GM23248 (cell line): ENCODE measurements at regions not wholly inside any gene's neighbourhood (a gene's known extent, or its start where the extent isn't known, plus 50 kb on each side); places are given as distances from the start of the nearest gene placed in this dataset.

Experiments used
- DNase-seq: peaks from one replicate; pipeline ENCODE4 v3.0.0-alpha.2; 2015
- H2AFZ ChIP-seq: fragments of 200-600 bp; sonication (generic); 2 replicates; pipeline ENCODE4 v1.6.1; 2016; ENCODE audit warnings: antibody characterized with exemption
- H3F3A ChIP-seq: fragments of 200-600 bp; sonication (generic); 2 replicates; pipeline ENCODE4 v1.6.1; 2016; ENCODE audit warnings: mild to moderate bottlenecking, antibody characterized with exemption, mixed run types; ENCODE audit not compliant: insufficient read depth
- H3K27ac ChIP-seq: fragments of 200-600 bp; sonication (generic); 2 replicates; pipeline ENCODE4 v1.5.1; 2016; ENCODE audit warnings: mild to moderate bottlenecking
- H3K27me3 ChIP-seq: fragments of 200-600 bp; sonication (generic); replicated peaks from 2 replicates; pipeline ENCODE4 v1.6.1; 2016; ENCODE audit warnings: mild to moderate bottlenecking; ENCODE audit not compliant: insufficient read depth
- H3K36me3 ChIP-seq: fragments of 200-600 bp; sonication (generic); 2 replicates; pipeline ENCODE4 v1.6.1; 2016; ENCODE audit warnings: low read depth, mild to moderate bottlenecking
- H3K4me1 ChIP-seq: fragments of 200-600 bp; sonication (generic); 2 replicates; pipeline ENCODE4 v1.6.1; 2016; ENCODE audit warnings: mild to moderate bottlenecking; ENCODE audit not compliant: insufficient read depth
- H3K4me2 ChIP-seq: fragments of 200-600 bp; sonication (generic); one replicate; pipeline ENCODE4 v1.6.1; 2016; ENCODE audit warnings: mild to moderate bottlenecking; ENCODE audit not compliant: unreplicated experiment
- H3K4me3 ChIP-seq: fragments of 200-600 bp; sonication (generic); 2 replicates; pipeline ENCODE4 v1.5.1; 2016; ENCODE audit warnings: mild to moderate bottlenecking
- H3K79me2 ChIP-seq: fragments of 200-600 bp; sonication (generic); 2 replicates; pipeline ENCODE4 v1.6.1; 2016; ENCODE audit warnings: mild to moderate bottlenecking; ENCODE audit not compliant: insufficient read depth
- H3K9ac ChIP-seq: fragments of 200-600 bp; sonication (generic); 2 replicates; pipeline ENCODE4 v1.6.1; 2016; ENCODE audit warnings: mild to moderate bottlenecking
- H3K9me2 ChIP-seq: fragments of 200-600 bp; sonication (generic); 2 replicates; pipeline ENCODE4 v1.6.1; 2016; ENCODE audit warnings: mixed run types, mild to moderate bottlenecking, moderate library complexity; ENCODE audit not compliant: insufficient read depth
- H3K9me3 ChIP-seq: fragments of 200-600 bp; sonication (generic); one replicate; pipeline ENCODE4 v1.6.1; 2017; ENCODE audit warnings: low read depth
- H4K20me1 ChIP-seq: fragments of 200-600 bp; sonication (generic); 2 replicates; pipeline ENCODE4 v1.6.0; 2016; ENCODE audit not compliant: insufficient read depth
- EZH2 ChIP-seq: fragments of 200-600 bp; sonication (generic); IDR thresholded peaks from 2 replicates; pipeline ENCODE4 v1.6.1; 2018; ENCODE audit warnings: antibody characterized with exemption, mild to moderate bottlenecking; ENCODE audit not compliant: insufficient read depth, poor library complexity, severe bottlenecking
- EZH2phosphoT487 ChIP-seq: fragments of 200-600 bp; sonication (generic); IDR thresholded peaks from 2 replicates; pipeline ENCODE4 v1.6.1; 2018; ENCODE audit warnings: antibody characterized with exemption, moderate library complexity, mild to moderate bottlenecking, low read depth; ENCODE audit not compliant: insufficient read depth
- WGBS, 2 experiments: methylation state at CpG; one replicate each; pipeline ENCODE4 v1.1.6; 2015 to 2017; ENCODE audit warnings: low lambda C conversion rate in 2 of 2, low coverage in 1 of 2; ENCODE audit errors: missing lambda C conversion rate in 2 of 2; 5-methylcytosine and 5-hydroxymethylcytosine counted together
- in situ Hi-C: fragments of 300-500 bp; cut with MboI; formaldehyde crosslinking; loops from 2 replicates; pipeline ENCODE4 v1.15.0; 2020

DNA sequence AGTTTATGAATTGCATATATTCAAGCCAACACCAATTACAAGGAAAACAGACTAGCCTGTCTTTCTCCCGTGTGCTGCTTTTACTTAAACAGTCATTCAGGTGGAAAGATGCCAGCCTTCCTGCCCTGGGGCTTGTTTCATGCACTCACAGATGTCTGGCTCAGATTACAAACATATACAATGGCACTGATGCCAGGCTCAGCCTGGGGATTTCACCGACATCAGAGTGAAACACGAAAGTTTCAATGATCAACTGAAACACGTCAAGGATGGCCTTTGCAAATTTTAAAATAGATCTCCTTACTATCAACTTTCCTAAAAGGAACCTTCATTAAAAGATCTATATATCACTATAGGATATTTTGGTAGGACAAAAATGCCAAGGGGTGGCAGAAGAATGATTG is 1576.5 kb downstream of the EFNA5 start:
- no peaks in the 10 kb centered on the region for H3K4me1 ChIP-seq
- H4K20me1 ChIP-seq, result no peaks in the 10 kb centered on the region
- H3K9me3 ChIP-seq, result no peaks in the 10 kb centered on the region
- H3K9me2 ChIP-seq, result no peaks in the 10 kb centered on the region
- WGBS, 2 experiments, result 1 to 5% methylated on average over 4 of the region's 4 CpGs
- no peaks in the 10 kb centered on the region for H3K79me2 ChIP-seq
- no peak overlapping the region for H2AFZ ChIP-seq
- DNase-seq, result peak; percentile 44
- no peak overlapping the region for H3K4me3 ChIP-seq
- no peak overlapping the region for H3K9ac ChIP-seq
- H3F3A ChIP-seq, result no peaks in the 10 kb centered on the region
- no peak overlapping the region for H3K27ac ChIP-seq
- H3K4me2 ChIP-seq, result no peak overlapping the region
- in situ Hi-C loops, result no loop called here
- no peaks in the 10 kb centered on the region for H3K27me3 ChIP-seq
- TF ChIP-seq EZH2phosphoT487, result no peak
- TF ChIP-seq EZH2, result no peak
- no peaks in the 10 kb centered on the region for H3K36me3 ChIP-seq

DNA sequence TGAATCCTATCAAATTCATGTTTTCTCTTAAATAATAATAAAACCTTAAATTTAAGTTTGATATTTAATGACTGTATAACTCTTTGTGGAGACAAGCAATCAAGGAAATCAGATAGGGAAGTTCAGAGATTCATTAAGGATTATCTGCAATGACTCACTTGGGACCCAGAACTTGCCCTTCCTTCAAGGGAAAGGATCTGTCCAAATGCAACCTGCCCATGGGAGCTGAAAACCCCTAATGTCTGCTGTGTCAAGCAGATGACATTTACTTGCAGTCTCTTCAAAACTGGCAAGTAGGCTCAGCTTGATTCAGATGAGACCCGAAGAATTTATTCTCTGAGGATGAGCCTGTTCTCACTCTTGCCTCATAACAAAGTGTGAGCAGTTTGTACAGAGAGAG is 1577.6 kb downstream of the EFNA5 start:
- H3K27me3 ChIP-seq, result no peaks in the 10 kb centered on the region
- 54 to 67% methylated on average over 1 of the region's 1 CpG for WGBS, 2 experiments
- no peaks in the 10 kb centered on the region for H4K20me1 ChIP-seq
- no peaks in the 10 kb centered on the region for H3K79me2 ChIP-seq
- TF ChIP-seq EZH2phosphoT487 (no peak), EZH2 (no peak)
- in situ Hi-C loops, result no loop called here
- no peaks in the 10 kb centered on the region for H3K9me3 ChIP-seq
- DNase-seq, result no peak
- no peak overlapping the region for H3K9ac ChIP-seq
- no peaks in the 10 kb centered on the region for H3K36me3 ChIP-seq
- H3F3A ChIP-seq, result no peaks in the 10 kb centered on the region
- H3K4me2 ChIP-seq, result no peak overlapping the region
- no peaks in the 10 kb centered on the region for H3K4me1 ChIP-seq
- H3K9me2 ChIP-seq, result no peaks in the 10 kb centered on the region
- no peak overlapping the region for H3K4me3 ChIP-seq
- H3K27ac ChIP-seq, result no peak overlapping the region
- H2AFZ ChIP-seq, result no peak overlapping the region

DNA sequence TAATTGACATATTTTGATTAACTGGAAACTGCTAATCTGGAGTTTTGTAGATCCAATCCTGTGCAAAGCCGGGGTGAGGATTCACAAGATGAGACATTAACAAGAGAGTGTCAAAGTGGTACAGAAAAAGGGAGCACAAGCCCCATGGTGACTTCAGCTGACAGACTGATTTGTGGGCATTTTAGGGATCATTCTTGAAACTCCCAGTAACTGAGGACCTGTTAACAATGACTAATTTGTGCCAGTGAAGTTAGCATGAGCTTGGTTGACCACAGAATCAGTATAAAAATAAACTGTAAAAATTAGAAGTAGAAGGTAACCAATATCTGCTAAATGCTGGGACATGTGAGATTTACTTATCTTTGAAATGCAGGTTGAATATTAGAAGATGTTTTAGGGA is 1578.3 kb downstream of the EFNA5 start:
- Histone ChIP-seq H3K9me3 (no peaks in the 10 kb centered on the region), H3K79me2 (no peaks in the 10 kb centered on the region), H3K4me3 (no peak overlapping the region), H3K9ac (no peak overlapping the region), H3K4me2 (no peak overlapping the region), H3K9me2 (no peaks in the 10 kb centered on the region), H3F3A (no peaks in the 10 kb centered on the region), H3K27me3 (no peaks in the 10 kb centered on the region), H3K4me1 (no peaks in the 10 kb centered on the region), H3K36me3 (no peaks in the 10 kb centered on the region), H3K27ac (no peak overlapping the region), H2AFZ (no peak overlapping the region), H4K20me1 (no peaks in the 10 kb centered on the region)
- DNase-seq, result no peak
- in situ Hi-C loops, result no loop called here
- TF ChIP-seq EZH2, result no peak
- TF ChIP-seq EZH2phosphoT487, result no peak
- WGBS, 2 experiments, result 15 to 17% methylated on average over 1 of the region's 1 CpG

DNA sequence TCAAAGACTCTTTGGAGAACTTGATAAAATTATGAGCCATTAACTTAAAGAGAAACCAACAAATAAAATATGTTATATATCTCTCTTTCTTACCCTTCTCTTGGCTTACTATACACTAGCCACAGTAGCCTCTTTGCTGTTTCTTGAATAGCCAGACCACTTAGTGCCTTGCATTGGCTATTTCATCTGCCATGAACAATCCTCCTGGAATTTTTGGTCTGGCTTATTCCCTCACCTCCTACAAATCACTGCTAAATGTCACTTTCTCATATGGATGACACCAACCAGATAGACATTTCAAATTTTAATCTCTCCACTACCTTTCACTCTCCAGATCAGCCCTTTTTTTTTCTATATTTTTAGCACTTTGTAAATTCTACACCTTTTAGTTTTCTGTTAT is 1581.7 kb downstream of the EFNA5 start:
- Histone ChIP-seq H3K36me3 (no peaks in the 10 kb centered on the region), H3K79me2 (no peaks in the 10 kb centered on the region), H2AFZ (no peak overlapping the region), H3K4me3 (no peak overlapping the region), H3K9me2 (no peaks in the 10 kb centered on the region), H3K9me3 (no peaks in the 10 kb centered on the region), H3F3A (no peaks in the 10 kb centered on the region), H3K27ac (no peak overlapping the region), H3K4me1 (no peaks in the 10 kb centered on the region), H4K20me1 (no peaks in the 10 kb centered on the region), H3K4me2 (no peak overlapping the region), H3K27me3 (no peaks in the 10 kb centered on the region), H3K9ac (no peak overlapping the region)
- in situ Hi-C loops, result no loop called here
- no peak for DNase-seq
- TF ChIP-seq EZH2phosphoT487, result no peak
- no peak for TF ChIP-seq EZH2

DNA sequence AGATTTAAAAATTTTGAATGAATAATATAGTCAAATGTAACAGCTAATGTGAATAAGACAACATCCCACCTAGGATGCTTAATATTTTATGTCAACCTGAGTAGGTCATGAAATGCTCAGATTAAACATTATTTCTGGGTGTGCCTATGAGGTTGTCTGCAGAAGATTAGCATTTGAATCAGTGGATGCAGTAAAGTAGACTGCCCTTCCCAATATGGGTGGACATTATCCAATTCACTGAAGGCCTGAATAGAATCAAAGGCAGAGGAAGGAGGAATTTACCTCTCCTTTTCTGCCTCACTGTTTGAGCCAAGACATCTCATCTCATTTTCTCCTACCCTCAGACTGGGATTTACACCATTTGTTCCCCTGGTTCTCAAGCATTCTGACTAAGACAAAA is 1582.3 kb downstream of the EFNA5 start:
- in situ Hi-C loops, result no loop called here

More for the DNA sequence above, 1582.3 kb downstream of the EFNA5 start:
- no peak overlapping the region for H3K27ac ChIP-seq
- no peak for DNase-seq
- TF ChIP-seq EZH2 (no peak), EZH2phosphoT487 (no peak)
- H3K4me2 ChIP-seq, result no peak overlapping the region
- H3K79me2 ChIP-seq, result no peaks in the 10 kb centered on the region
- H3K36me3 ChIP-seq, result no peaks in the 10 kb centered on the region
- H3K9ac ChIP-seq, result no peak overlapping the region
- H3K4me1 ChIP-seq, result no peaks in the 10 kb centered on the region
- H4K20me1 ChIP-seq, result no peaks in the 10 kb centered on the region
- no peaks in the 10 kb centered on the region for H3F3A ChIP-seq
- no peaks in the 10 kb centered on the region for H3K9me2 ChIP-seq
- no peak overlapping the region for H2AFZ ChIP-seq
- no peak overlapping the region for H3K4me3 ChIP-seq
- no peaks in the 10 kb centered on the region for H3K27me3 ChIP-seq
- H3K9me3 ChIP-seq, result no peaks in the 10 kb centered on the region
